ENCODE measurements at regions not wholly inside any gene's neighbourhood (a gene's known extent, or its start where the extent isn't known, plus 50 kb on each side); places are given as distances from the start of the nearest gene placed in this dataset.

DNA sequence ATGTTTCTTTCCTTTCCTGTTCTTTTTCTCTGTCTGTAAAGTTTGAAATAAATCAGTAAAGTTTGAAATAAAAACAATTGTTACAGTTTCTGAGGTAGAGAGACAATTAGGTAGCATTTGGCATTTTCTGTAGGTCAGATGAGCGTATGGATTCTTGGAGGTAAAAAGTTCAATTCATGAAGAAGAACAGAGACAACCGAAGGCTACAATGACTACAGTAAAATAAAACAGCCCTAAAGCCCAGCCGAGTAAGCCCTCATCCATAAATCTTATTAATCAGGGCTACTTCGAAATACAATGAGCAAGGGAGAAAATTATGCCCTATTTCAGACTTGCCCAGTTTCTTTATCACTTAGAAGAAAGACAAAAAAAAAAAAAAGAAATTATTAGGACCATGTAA, 941.9 kb upstream of the SLC10A2 start:
- TF ChIP-seq, protein P1, sequence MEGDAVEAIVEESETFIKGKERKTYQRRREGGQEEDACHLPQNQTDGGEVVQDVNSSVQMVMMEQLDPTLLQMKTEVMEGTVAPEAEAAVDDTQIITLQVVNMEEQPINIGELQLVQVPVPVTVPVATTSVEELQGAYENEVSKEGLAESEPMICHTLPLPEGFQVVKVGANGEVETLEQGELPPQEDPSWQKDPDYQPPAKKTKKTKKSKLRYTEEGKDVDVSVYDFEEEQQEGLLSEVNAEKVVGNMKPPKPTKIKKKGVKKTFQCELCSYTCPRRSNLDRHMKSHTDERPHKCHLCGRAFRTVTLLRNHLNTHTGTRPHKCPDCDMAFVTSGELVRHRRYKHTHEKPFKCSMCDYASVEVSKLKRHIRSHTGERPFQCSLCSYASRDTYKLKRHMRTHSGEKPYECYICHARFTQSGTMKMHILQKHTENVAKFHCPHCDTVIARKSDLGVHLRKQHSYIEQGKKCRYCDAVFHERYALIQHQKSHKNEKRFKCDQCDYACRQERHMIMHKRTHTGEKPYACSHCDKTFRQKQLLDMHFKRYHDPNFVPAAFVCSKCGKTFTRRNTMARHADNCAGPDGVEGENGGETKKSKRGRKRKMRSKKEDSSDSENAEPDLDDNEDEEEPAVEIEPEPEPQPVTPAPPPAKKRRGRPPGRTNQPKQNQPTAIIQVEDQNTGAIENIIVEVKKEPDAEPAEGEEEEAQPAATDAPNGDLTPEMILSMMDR (IDR thresholded peaks at IDR 0.05; ENCODE audit: insufficient read depth, low read length, severe bottlenecking): no peak
- FAIRE-seq: no peak
- Histone ChIP-seq H3K36me3 (ENCODE audit: control insufficient read depth, insufficient read depth, low read length) (no peaks in the 10 kb centered on the region), H3K4me3 (ENCODE audit: low read depth, low read length) (no peak overlapping the region), H3K27me3 (ENCODE audit: control insufficient read depth, insufficient read depth, low read length) (no peaks in the 10 kb centered on the region)
- DNase-seq (ENCODE audit: low read depth): no peak

DNA sequence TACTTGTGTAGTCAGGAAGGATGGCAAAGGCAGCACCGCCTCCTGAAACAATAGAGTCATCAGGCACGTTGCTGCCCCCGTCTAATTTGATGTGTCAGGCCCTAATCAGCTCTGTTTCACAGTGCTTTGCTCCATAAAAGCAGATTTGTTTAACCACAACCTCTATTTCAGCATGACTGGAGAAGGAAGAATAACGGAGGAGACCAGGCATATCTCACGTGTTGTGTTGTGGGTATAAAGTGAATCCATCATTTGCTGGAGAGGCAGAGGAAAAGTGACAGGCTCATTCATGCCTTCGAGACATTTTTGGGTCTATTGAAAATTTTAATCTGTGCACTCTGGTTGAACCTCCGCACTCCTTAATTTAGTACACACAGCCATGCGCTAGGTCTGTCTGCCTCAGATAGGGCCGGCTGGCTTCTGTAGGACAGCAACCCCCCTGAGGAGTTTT, 940.4 kb upstream of the SLC10A2 start:
- DNase-seq (ENCODE audit: low read depth): no peak
- Histone ChIP-seq H3K27me3 (ENCODE audit: control insufficient read depth, insufficient read depth, low read length) (no peaks in the 10 kb centered on the region), H3K36me3 (ENCODE audit: control insufficient read depth, insufficient read depth, low read length) (no peaks in the 10 kb centered on the region), H3K4me3 (ENCODE audit: low read depth, low read length) (no peak overlapping the region)
- no peak for FAIRE-seq
- TF ChIP-seq, protein P1 (IDR thresholded peaks at IDR 0.05; ENCODE audit: insufficient read depth, low read length, severe bottlenecking): no peak

DNA sequence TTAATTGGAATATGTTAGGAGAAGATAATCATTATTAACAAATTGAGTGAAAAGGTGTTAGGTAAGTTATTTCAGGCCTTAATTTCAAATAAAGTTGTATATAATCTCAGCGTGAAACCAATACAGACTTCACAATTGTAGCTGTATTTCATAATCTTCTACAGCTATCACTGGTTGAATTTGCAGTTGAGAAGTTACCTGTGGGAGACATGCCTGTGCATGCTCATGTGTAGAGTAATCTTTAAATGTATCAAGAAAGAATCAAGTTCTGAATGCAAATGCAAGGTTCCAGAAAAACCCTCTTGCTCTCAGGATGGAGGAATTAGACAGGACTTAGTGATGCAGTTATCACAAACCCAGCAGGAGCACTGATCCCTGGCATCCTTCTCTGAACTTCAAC, 938.4 kb upstream of the SLC10A2 start:
- Histone ChIP-seq H3K4me3 (ENCODE audit: low read depth, low read length) (no peak overlapping the region), H3K27me3 (ENCODE audit: control insufficient read depth, insufficient read depth, low read length) (no peaks in the 10 kb centered on the region), H3K36me3 (ENCODE audit: control insufficient read depth, insufficient read depth, low read length) (no peaks in the 10 kb centered on the region)
- DNase-seq (ENCODE audit: low read depth) (peak; percentile 73), FAIRE-seq (no peak)
- TF ChIP-seq, protein P1 (IDR thresholded peaks at IDR 0.05; ENCODE audit: insufficient read depth, low read length, severe bottlenecking): no peak

DNA sequence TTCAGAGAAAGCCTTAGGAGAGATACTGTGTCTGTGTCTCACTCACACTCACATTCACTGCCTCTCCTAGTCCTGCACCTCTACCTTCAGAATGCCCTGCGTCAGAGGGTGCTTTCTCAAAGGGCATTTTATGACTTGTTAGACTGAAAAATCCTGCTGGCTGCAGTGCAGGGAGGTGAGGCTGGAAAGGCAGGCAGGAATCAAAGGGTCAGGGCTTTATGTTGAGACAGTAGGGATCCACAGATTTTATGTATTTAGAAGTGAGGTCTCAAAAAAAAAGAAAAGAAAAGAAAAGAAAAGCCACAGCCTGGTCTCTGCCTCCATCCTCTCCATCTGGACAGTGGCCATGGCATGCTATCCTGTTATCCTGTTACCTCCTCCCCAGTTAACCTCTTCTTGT, 936.0 kb upstream of the SLC10A2 start:
- FAIRE-seq (no peak), DNase-seq (ENCODE audit: low read depth) (no peak)
- TF ChIP-seq, protein P1 (IDR thresholded peaks at IDR 0.05; ENCODE audit: insufficient read depth, low read length, severe bottlenecking): no peak
- Histone ChIP-seq H3K4me3 (ENCODE audit: low read depth, low read length) (no peak overlapping the region), H3K27me3 (ENCODE audit: control insufficient read depth, insufficient read depth, low read length) (no peaks in the 10 kb centered on the region), H3K36me3 (ENCODE audit: control insufficient read depth, insufficient read depth, low read length) (no peaks in the 10 kb centered on the region)

DNA sequence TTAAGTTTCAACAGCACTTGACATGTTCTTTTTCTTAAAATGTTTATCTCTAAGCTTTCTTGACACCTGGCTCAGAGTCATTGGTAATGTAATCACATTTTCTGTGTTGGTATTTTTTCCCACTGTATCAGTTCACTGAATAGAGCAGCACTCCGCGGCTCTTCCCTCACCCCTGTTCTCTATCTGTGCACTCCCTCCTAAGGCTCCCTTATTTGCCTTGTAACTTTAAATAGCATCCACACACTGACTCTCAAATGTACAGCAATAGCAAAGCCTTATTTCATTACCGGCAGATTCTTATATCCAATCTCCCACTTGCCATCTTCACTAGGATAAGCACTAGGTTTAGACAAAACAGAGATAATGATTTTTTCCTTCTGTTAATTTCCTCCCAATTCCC, 935.5 kb upstream of the SLC10A2 start:
- H3K36me3 ChIP-seq (ENCODE audit: control insufficient read depth, insufficient read depth, low read length): no peaks in the 10 kb centered on the region
- no peak for FAIRE-seq
- TF ChIP-seq, protein P1 (IDR thresholded peaks at IDR 0.05; ENCODE audit: insufficient read depth, low read length, severe bottlenecking): no peak

DNA sequence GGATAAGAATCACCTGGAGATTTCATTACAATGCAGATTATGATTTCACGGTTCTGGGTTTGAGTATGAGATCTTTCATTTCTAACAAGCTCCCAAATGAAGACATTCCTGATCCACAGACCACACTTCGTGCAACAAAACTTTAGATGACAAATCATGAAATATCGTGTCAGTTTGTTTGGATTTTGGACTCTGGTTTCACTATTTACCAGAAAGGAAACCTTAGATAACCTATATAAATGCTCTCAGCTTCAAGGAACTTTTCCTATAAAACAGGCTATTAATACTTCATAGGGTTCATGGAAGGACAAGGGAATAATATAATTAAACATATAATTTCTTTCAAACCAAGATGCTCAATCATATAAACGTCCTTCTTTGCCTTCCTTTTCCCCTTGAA, 930.5 kb upstream of the SLC10A2 start:
- no peak overlapping the region for H3K4me3 ChIP-seq (ENCODE audit: low read depth, low read length)
- no peaks in the 10 kb centered on the region for H3K27me3 ChIP-seq (ENCODE audit: control insufficient read depth, insufficient read depth, low read length)
- H3K36me3 ChIP-seq (ENCODE audit: control insufficient read depth, insufficient read depth, low read length): no peaks in the 10 kb centered on the region
- FAIRE-seq (no peak), DNase-seq (ENCODE audit: low read depth) (no peak)
- TF ChIP-seq, protein P1 (IDR thresholded peaks at IDR 0.05; ENCODE audit: insufficient read depth, low read length, severe bottlenecking): no peak

More for the DNA sequence above, 935.5 kb upstream of the SLC10A2 start:
- Histone ChIP-seq H3K27me3 (ENCODE audit: control insufficient read depth, insufficient read depth, low read length) (no peaks in the 10 kb centered on the region), H3K4me3 (ENCODE audit: low read depth, low read length) (no peak overlapping the region)
- no peak for DNase-seq (ENCODE audit: low read depth)
